ENCODE measurements at regions not wholly inside any gene's neighbourhood (a gene's known extent, or its start where the extent isn't known, plus 50 kb on each side); places are given as distances from the start of the nearest gene placed in this dataset.
A peak's percentile ranks its signal among the peaks of the same experiment; 100 is the strongest.

DNA sequence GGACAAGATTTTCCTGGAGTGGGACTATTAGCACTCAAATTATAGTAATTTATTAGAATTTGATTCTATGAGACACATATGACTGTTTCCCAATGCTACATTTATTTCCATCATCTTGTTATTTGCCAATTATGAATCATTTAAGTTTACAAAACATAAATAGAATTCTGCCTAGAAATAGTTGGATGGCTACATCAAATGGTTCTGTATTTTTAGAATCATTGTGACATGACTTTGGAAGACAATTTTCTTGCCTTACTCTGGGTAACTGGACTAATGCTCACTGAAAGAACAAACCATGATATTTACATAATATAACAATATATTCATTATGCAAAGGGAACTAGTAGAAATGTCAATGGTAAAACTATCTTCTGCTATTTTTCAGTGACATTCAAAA is 173.5 kb downstream of the ZIC1 start:
- DNase-seq (ENCODE audit: low spot score), result no peak

DNA sequence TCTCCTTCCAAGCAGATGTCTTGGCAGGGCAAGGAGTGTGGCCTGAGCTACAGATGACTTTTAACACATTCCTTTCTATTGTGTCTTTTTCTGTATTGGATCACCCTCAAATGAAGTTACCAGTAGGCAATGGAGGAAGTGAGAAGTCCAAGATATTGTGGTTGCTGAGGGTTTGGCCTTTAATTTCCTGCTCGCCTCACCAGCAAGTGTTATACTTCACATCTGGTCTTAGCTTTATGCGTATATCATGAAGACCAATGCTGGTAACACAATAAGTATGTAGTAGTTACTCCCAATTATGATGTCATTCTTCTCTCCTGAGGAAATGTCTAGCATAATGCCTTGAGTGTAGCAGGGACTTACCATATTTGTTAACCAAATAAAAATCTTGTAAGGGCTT is 179.9 kb downstream of the ZIC1 start:
- DNase-seq (ENCODE audit: low spot score), result no peak

DNA sequence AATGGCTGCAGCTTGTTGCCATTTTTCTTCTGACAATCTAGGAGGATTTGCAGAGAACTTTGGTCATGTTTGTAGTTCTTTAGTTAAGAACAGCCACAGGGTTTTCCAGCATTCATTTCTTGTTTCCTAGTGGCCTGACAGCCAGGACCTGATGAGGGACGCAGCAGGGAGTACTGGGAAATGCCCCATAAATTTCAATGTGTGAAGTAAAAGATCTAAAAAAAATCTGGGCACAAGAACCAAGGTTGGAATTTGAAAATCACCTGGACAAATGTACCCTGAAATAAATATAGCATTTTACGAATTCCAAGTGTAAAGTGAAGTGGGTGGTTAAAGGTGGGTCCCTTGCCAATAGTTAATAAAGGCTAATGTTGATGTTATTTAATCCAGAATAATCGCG is 195.0 kb downstream of the ZIC1 start:
- no peak for DNase-seq (ENCODE audit: low spot score)

DNA sequence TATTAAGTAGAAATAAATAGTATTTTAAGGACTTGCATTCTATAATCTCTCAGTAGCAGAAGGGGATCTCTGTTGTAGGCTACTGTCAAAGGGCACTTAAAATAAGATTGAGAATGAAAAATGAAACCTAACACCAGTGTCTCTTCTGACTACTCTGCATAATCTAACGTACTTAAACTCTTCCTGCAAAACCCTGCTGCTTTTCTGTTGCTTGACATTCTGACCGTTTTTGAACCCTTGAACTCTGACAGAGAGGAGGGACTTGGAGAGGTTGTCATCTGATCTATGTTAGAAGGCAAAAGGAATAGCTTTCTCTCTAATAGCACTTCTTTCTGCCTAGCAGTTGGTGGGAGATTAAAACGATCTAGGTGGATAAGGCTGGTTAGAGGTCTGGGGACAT is 204.6 kb downstream of the ZIC1 start:
- DNase-seq (ENCODE audit: low spot score), result no peak

DNA sequence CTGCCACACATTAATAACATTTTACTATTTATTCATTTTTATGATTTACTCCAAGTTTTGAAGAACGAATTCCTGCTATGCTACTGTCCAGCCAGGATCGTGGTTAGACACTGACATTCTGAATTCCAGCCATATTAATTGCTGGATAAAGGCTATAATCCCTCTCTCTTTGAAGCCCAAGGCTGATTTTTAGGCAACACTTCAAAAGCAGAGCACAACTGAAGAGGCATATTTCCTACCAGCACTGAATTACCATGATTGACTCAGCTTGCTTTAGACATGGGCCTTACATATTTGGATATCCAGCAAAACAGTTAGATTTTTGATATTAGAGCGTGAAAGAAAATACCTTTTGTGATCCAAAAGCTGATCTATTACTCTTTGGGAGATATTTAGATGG is 205.0 kb downstream of the ZIC1 start:
- DNase-seq (ENCODE audit: low spot score), result no peak

DNA sequence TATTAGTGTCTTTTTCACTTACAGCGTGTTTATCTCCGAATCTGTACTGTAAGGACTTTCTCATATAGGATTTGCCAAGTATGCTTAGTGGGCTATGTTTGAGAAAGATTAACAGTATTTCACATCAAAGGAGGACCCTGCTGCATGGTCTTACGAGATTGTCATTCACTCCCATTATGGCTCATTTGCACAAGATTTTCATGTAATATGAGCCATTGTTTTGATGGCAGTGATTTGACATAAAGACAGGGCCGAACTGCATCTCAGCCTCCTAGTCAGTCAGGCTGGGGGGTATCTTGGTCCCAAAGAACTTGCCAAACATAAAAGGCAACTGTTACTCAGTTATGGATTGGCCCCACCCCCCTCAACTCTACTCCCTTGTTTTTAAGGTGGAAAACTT is 205.9 kb downstream of the ZIC1 start:
- DNase-seq (ENCODE audit: low spot score), result no peak

DNA sequence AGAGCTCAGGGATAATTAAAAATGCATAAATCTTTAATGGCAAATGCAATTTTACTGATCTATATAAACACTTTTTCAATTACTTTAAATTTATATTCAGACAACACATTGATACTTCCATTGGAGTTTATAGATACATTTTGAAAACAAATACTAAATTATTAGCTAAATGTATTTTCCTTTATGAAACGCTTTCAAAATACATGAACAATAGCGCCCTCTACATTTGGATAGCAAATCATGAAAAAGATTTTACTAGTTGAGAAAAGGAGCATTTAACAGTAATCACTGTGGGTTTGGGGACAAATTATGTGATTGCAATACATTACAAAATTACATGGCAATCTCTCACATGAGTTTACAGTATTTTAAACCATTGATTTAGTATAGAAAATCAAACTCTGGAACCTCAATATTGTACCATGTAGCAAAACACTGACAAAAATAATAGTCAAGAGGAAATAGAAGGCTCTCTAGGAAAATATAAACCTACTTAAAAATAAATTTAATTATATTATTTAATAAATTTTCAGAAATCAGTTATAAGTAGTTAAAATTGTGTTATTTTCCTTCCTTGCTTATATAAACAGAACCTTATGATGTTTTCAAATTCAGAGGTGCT is 207.9 kb downstream of the ZIC1 start:
- DNase-seq (ENCODE audit: low spot score), result peak; percentile 48

DNA sequence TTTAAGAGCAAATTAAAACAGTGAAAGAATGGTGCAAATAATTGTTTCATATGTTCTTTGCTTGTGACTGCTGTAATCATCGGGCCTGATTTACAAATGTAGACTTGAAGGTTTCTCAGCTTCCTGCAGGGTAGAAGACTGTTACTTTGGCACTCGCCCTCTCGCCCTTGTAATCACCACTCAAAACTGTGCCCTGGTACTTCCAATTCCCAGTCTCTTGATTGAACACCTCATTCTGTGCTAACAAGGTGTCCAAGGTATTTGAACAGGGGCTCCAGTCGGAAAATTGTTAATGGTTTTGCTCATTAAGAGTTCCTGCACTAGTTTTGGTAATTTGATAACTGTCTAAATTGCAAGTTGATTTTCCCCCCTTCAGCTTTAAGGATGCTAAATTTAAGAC is 209.5 kb downstream of the ZIC1 start:
- no peak for DNase-seq (ENCODE audit: low spot score)

DNA sequence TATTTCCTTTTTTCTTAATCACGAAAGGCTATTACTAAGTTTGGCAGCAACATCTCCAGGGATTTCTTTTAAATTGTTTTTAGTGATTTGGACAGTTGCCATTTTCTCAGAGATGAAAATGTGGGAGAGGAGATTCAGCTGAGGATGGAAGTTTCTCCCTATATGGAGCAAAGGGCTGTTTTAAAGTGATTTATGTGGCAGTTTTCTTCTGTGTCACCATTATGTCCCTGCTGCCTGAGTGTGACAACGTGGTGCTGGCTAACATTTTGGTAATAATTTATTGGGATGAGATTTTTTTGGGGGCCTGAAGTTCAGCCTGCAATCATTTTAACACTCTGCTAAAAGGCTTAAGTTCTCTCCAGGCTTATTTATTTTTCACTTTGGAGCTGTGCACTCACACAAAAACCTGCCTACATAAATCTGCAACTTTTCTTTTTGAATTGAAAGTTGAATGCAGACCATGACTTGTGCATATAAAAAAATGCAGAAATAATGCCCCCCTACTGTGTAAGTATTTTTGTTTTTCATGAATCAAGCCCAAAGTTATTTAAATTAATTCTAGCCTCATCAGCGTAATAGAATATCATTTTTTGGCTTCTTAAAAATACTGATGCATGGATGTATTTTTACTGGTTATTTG is 210.9 kb downstream of the ZIC1 start:
- DNase-seq (ENCODE audit: low spot score), result no peak

DNA sequence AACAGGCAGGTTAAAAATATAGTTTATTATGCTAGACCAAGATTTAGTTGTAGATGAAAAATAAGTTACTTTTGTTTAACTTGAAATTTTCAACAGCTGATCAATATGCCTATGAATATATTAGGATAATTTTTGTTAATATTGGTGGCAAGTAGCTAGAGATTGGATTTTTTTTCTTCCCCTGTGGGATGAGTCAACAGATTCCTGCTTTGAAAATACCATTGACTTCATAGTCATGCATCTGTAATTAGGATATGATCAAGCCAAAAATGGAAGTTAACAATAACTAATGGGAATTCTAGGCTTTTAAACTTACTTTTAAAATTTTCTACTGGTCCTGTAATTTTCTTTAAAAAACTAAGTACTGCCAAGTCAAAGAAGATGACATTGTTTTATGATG is 211.7 kb downstream of the ZIC1 start:
- DNase-seq (ENCODE audit: low spot score), result no peak

DNA sequence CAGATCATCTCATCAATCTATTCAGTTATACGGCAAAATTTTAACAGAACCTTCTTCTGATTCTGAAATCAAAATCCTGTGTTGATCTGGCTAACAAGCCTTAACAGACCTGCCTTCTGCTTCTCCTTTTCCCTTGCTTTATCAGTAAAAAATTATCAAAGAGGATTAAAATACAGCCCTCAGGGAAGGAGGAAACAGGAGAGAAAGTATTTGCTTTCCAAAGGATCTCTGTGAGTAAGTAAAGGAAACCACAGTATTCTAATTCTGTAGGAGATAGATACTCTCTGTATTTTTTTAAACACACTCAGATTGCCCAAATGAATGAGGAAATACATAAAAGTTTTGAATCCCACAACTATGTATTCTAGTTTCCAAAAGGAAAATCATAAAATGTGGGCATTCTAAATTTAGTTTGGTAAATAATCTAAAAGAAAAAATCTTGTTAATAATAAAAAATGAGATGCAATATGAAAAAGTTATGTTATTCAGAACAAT is 221.8 kb downstream of the ZIC1 start:
- DNase-seq (ENCODE audit: low spot score), result no peak

DNA sequence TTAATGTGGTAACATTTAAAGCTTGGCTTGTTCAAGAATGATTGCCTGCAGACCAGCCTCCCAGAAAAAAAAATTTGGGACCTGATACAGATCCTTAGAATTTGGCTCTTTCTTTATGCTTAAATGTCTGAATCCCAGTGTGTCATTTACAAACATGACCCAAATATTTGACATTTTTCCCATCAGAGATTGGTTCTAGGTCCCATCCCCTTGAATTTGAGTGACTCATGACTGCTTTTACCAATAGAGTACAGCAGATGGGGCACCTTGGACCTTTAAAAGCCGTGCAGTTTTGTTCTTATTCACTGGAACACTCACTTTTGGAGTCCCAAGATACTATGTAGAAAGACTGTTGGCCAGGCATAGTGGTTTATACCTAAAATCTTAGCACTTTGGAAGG is 231.6 kb downstream of the ZIC1 start:
- DNase-seq (ENCODE audit: low spot score), result no peak

DNA sequence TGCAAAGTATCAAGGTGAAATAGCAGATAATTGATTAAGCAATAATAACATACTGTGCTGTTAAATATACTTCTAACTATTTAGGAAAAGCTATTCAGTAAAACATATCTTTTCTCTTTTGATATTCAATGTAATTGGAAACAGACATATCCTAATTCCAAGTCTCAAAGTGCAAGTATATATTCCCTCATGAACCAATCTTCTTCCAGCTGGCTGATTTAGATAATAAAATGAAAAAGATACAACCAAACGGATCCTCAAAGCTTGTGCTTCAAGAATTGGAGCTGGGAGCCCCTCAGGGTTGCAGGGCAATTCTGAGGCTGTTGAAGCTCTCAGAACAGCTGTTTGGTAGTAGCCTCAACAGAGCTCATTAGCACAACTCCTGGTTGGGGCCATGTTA is 236.6 kb downstream of the ZIC1 start:
- DNase-seq (ENCODE audit: low spot score), result no peak

DNA sequence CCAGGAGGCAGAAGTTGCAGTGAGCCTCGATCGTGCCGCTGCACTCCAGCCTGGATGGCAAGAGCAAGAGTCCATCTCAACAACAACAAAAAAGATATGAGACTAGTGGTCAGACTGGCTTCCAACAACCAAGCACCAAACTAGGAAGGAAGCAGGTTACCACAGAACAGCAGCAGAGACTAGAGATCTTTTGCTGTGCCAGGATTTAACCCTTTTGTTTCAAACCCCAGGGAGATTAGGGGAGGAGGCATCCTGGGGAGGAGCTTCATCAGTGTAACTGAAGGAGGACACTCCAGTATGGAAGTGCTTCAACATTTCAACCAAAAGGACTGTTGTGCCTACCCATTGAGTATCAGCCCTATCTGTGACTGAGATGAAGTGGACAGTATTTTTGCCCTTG is 240.3 kb downstream of the ZIC1 start:
- DNase-seq (ENCODE audit: low spot score), result no peak

DNA sequence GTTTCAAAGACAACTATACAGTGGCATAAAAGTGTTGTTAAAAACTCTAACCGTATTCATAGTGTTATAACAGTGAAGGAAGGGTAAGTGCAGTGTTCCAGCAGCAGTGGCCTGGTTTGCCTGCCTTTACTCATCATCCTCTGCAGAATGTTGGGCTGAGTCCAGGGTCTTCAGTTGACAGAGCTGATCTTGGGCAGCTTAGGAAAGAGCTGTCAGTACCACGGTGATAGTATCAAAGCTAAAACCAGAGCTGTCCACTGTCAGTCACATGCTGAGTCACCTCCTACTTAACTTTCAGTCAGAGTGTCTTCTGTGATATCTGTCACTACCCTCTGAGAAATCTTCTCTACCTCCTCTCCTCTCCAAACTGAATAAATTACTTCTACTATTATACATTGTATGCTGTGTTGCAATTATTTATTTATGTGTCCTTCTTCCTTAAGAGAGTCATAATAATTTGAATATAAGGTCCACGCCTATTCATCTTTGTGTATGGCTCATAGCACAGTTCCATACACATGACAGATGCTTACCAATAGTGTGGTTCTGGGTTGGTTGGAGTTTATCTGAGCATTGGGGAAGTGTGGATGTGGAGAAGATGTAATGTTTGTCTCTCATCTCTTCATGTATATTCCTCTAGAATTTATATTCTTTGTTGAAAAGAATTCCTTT is 242.1 kb downstream of the ZIC1 start:
- DNase-seq (ENCODE audit: low spot score), result no peak

DNA sequence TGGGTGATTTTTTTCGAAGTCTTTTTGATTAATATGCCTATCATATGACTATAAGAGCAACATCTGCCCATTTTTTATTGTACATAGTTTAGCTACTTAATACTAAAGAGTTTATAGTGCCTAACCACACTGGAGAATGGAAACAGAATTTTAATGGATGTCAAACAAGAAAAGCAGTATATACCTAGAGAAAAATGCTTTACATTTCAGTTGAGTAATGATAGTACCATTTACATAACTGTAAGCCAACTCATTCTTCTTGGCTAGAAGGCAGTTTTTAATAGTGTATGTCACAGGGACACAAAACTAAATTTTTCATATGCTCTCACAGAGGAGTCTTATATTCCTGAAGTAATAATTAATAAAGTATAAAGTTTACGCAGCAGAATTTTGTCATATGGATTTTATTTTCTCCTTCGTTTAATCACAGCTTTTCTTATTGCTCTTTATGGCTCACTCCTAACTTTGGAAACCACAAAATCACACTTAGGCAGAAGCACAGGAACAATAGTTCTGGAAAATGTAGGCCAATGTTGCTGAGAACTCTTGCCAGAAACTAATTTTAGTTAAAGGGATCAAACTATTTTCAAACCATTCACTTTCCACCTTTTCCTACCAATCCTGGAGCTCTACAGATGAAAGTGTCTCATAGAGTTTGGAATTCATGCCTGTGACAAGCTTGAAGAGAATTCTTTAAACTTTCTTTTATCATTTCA is 243.6 kb downstream of the ZIC1 start:
- DNase-seq (ENCODE audit: low spot score), result no peak

DNA sequence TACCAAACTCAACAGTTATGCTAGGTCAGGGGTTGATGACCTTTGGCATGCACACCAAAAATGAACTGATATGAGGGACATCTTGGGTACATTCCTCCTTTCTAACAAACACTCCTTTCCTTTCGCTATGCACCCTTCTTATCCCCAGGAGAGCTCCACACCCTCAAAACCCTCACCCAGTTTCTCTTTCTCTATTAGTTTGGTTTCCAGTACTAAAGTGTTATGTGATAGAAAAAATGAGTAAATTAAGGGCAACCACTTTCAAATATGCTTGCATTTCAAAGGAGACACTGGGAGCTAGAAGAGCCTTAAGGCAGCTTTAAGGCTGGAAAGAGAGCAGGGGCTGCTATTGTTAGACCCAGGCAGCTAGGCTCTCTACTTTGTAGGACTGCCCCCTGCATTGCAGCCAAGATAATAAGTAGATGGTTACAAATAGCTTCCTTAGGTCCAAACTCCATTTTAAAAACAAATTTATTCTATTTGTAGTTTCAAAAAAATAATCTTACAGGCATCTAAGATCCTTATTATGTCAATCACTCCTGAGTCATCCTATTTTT is 244.3 kb downstream of the ZIC1 start:
- DNase-seq (ENCODE audit: low spot score), result no peak

DNA sequence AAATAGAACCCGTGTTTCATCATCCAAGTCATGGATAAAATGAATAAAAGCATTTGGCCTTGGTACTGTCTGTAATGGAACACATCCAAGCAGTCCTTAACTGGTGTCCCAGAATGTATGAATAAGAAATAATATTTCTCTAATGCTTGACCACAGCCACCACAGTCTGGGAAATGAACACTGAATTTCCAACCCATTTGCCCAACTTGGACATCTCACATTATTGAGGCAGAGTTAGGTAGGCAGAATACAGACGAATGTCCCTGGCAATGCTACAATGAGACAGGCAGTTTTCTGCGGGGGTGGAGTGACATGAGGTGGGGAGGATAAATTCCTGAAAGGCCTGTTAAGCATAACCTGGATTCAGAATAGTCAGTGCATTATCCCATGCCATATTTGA is 245.7 kb downstream of the ZIC1 start:
- DNase-seq (ENCODE audit: low spot score), result no peak

DNA sequence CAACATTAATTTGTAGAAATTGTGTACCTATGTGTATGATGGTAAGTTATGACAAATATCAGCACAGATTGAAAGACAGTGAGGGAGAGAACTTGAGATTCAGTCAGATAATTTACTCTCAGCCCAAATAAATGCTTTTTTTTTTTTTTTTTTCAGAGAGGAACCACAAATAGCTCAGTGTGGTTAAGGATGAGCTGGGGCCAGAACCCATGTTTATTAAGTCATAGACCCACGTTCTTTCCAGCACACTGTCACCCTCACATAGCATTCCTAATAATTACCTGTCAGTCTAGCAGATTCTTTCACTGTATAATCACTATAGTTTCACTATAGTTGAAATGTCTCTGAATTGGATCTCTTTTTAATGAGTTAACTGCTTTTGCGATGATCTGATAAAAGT is 246.1 kb downstream of the ZIC1 start:
- DNase-seq (ENCODE audit: low spot score), result no peak

DNA sequence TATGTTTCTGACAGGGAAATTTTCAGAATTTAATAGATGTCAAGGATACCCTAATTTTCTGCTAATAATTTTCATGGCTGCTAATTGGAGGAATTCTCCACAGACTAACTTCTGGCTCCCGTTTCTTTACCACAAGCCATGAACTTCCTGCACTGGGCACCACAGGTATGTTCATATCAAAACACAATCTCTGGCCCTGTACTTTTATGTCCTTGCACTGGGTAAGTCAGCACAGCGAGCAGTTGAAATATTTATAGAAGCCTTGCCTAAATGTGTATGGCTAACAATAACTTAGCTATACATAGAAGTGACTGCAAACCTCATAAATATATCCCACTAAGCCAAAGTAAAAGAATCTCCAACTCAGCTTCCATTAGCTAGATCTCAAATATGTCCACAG is 246.9 kb downstream of the ZIC1 start:
- peak; percentile 34 for DNase-seq (ENCODE audit: low spot score)

DNA sequence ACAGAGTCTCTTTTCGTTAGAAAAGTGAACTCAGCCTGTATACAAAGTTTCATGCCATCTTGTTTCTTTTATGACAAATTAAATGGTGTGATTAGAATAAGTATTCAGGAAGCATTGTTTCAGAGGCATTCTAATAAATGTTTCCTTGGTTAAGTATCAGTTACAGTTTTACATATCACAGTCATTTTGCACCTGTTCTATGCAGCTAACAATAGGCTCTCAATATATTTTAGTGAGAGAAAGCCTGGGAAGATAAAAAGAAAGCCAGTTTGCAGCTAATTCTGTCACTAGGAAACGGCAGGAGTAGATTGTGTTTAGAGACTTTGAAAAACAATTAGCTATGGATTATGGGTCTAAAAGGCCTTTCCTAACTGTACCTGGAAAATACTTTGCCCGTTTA is 252.8 kb downstream of the ZIC1 start:
- DNase-seq (ENCODE audit: low spot score), result no peak

DNA sequence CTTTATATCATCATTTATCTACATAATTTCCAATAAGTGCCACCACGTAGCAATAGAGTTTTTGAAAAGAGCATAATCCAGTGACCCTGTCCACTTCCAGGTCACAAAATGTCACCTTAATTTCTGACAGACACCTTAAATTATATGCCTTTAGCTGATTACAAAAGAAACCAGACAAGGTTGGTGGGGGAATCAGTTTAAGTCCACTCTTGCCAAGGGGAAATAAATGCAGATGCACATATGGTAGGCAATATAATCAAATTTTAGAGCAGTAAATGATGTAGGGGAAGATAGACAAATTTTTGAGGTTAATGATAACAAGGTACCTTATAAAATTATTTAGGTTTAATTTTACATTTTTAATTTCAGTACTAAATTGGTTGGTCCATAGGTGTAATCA is 253.5 kb downstream of the ZIC1 start:
- DNase-seq (ENCODE audit: low spot score), result no peak
